ENCODE measurements at regions not wholly inside any gene's neighbourhood (a gene's known extent, or its start where the extent isn't known, plus 50 kb on each side); places are given as distances from the start of the nearest gene placed in this dataset.
A peak's percentile ranks its signal among the peaks of the same experiment; 100 is the strongest.

DNA sequence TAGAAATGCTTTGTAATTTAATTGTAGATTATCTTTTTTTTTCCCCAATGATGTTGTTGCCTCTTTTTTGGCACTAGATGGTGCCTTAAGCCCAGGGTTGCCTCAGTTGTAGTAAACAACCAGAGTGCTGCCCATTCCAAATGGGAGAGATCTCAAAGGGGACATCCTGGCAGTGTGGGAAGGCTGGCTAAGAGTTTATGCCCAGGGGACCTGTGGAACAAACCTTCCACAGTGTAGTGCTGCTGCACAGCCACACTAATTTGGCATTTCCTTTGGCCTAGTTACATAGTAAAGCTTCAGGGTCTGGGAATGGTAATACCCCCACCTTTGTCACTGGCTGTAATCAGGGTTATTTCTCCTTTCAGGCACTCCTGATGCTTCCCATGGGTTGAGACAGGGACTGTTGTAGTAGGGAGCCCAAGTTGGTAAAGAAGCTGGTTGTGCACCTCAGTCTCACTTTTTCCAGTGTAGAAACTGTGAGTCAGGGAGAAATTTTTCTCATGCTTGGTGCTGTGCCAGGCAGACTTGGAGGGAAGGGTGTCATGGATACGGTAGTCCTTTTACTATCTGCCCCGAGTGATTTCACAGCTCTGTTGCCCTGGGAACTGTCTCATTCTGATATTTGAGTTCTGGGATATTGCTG is 177.8 kb upstream of the ECI2 start:
- no peak for DNase-seq

DNA sequence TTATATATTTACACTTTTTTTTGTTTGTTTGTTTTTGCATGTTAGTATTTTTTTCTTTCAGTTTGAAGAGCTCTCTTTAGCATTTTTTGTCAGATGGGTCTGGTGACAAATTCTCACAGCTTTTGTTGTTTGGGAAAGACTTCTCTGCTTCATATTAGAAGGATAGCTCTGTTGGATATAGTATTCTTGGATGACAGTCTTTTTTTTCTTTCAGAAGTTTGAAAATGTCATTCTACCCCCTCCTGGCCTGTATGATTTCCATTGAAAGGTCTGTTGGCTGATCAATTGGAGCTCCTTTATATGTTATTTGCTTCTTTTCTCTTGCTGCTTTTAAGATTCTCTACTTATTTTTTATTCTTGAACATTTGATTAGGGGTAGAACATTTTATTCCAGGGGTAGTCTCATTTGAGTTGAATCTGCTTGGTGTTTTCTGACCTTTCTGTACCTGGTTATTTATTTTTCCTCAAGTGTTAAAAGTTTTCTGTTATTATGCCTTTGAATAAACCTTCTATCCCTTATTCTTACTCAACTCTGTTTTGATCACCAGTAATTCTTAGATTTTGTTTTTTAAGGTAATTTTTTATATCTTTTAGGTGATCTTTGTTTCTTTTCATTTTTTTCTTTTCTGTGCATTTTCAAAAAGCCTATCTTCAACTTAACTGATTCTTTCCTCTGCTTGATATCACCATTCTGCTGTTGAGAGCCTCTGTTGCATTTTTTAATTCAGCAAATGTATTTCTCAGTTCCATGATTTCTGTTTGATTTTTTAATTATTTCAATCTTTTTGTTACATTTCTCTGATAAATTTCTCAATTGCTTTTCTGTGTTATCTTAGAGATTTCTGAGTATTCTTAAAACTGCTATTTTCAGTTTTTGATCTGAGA is 176.8 kb upstream of the ECI2 start:
- DNase-seq: no peak

DNA sequence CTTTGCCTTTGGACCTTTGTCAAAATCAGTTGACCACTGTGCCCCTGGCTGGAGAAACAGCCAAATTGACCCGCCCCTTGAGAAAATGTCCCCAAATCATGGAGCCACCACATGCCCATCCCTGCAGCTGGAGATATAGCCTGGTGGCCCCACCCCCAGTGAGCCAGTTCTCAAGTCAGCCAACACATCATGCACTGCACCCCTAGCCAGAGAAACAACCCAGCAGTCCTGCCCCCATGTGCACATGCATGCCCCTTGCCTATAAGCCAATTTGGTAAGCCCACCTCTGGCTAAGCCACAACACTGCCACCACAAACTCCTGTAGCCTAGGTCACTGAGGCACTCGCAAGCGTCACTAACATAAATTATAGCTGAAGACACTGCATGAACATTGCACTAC is 174.2 kb upstream of the ECI2 start:
- no peak for DNase-seq

DNA sequence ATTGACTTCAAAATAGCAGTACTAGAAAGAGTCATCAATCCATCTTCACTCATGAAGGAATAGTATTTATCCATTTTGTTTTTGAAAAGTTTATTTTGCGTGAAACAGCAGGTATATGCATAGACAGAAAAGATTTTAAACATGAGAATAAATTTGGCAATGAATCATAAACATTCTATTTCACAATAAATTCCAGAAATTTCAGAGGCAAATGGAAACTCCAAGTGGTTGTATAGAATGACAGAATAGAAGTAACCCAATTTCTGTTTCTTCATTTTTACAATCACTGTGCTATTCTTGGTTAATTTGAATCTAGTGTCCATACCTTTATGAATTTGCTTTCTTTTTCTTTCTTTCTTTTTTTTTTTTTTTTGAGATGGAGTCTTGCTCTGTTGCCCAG is 173.0 kb upstream of the ECI2 start:
- DNase-seq: no peak

DNA sequence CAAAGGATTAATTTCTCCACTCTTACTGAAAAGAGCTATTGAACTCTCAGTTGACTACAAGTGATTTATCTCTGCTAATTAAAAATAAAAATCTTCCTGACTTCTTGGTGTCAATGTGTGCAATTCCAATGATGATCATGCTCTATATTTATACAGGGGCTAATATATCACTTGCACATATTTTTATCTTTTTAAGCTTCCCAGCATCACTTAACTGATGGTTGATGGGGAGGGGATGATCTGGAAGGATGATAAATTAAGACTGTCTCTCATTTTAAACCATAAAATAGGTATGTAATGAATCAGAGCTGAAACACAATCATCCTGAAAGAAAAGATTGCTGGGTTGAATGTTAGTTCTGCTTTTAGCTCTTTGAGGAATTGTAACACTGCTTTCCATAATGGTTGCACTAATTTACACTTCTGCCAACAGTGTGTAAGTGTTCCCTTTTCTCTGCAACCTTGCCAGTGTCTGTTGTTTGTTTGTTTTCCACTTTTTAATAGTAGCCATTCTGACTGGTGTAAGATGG is 169.6 kb upstream of the ECI2 start:
- DNase-seq: no peak

DNA sequence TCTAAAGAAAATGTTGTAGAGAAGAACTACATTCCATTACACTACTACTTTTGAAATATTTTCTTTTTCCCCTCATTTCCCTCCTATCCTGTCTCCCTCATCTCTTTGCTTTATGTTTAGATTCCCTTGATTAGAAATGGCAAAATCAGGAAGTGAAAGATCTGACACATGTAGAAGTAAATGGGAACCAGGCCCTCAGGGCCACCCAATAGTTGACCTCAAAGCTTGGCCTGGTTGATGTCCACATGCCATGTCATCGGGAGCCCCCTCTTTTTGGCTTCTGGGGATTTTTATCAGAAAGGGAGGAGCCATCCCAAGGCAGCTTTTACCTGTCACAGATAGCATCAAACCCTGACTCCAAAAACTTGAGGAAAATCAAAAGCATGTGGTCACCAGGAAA is 168.3 kb upstream of the ECI2 start:
- no peak for DNase-seq

DNA sequence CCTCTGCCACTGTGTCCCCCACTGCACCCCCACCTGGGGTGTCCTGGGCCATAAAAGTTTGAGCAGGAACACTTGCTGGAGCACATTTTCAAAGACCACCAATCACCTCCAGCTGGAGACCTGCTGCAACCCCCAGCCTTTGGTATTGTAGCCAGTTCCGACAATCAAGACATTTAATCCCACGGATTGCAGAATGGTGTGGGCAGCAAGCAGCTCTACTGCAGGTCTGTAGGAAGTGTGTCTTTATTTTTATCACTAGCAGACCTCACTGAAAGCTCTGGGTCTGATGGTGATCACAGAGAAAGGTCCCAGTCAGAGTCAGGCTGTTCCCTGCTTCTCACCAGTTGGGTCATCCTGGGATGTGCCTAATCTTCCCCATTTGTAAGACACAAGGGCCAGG is 167.1 kb upstream of the ECI2 start:
- no peak for DNase-seq

DNA sequence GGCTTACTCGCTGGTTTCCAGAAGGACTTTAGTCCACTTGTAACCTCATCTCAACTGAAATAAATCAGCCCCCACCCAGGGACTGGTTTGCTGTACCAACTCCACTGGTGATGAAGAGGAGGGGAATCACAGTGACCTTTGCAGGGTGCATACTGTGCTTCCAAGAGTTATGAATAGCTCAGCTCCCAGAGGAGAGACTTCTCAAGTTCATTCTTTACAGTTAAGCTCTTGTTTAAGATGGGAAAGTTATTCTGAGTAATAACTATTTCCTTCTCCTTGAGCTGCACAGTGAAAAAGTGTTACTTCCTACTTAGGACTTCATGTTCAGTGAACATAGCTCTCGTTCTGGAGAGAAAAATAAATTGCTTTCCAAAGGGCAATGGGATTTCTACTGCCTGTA is 166.5 kb upstream of the ECI2 start:
- no peak for DNase-seq

DNA sequence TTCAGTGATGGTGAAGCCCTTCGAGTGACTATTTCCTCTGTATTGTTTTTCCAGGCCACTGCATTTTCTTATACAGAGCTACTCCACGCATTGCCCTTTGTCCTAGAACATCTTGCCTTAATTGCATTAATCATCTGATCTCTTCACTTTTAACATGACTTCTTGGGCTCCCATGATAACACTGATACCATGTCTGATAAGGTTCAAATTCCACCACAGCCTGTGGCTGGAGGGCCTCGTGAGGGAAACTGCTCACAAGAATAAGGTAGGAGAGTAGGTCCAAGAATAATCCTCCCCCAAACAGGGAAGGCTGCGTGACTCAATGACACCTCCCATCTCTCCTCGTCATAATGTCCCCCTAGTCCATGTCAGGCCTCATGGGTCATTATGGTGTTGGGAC is 165.5 kb upstream of the ECI2 start:
- no peak for DNase-seq

DNA sequence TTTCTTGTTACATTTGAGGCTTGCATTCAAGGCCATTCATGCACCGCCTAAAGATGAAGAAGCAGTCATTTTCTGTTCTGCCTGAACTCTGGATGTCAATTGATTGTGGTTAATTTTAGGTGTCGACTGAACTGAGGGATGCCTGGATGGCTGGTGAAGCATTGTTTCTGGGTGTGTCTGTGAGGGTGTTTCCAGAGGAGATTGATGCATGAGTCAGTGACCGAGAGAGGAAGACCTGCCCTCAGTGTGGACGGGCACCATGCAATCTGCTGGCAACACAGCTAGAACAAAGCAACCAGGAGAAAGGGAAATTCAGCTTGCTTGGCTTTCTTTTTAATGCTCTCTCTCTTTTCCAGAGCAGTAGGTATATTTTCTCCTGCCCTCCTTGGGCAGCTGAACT is 164.1 kb upstream of the ECI2 start:
- DNase-seq: no peak

DNA sequence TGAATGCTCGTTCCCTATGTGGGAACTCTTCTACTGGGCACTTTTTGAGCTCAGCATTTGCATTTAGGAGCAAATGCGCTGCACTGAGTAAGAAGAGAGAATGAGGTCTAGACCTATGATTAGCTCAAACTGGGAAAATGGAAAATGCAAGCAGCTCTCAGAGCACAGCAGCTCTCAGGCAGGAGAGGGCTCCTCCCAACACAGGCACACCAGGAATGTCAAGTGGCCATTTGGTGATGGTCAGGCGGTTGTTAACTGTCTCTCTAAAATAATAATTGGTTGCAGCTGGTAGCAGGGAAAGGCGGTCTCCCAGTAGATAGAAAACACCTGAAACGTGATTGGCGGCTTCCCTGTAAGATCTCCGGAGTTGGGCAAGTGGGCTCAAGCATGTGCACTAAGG is 162.0 kb upstream of the ECI2 start:
- DNase-seq: no peak

DNA sequence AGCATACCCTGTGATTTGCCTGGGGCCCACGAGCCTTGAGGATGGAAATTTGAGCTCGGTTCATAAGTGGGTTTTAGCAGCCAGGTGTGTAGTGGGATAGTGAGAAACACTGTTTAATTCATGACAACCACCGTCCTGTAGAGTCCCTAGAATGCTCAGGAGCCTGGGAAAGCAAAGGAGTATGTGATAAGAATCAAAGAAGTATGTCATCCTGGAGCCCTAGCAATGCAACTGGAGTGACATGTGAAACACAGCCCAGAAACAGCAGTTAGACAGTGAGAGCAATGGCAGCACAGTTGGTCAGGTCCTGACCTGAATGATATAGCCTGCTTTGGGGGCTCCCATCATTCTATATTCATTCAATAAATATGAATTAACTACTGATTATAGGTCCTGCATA is 161.2 kb upstream of the ECI2 start:
- no peak for DNase-seq

DNA sequence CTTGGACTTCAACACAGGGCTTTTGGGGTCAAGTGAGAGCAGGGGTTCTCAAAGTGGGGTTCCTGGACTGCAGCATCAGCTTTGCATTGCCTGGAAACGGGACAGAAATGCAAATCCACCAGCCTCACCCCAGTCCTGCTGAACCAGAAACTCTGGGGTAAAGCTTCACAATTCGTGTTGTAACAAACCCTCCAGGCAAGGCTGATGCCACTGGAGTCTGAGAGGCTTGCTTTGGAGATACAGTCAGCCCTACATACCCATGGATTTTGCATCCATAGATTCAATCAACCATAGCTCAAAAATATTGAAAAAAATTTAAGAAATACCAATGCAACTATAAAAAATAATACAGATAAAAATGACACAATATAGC is 160.4 kb upstream of the ECI2 start:
- DNase-seq: no peak

DNA sequence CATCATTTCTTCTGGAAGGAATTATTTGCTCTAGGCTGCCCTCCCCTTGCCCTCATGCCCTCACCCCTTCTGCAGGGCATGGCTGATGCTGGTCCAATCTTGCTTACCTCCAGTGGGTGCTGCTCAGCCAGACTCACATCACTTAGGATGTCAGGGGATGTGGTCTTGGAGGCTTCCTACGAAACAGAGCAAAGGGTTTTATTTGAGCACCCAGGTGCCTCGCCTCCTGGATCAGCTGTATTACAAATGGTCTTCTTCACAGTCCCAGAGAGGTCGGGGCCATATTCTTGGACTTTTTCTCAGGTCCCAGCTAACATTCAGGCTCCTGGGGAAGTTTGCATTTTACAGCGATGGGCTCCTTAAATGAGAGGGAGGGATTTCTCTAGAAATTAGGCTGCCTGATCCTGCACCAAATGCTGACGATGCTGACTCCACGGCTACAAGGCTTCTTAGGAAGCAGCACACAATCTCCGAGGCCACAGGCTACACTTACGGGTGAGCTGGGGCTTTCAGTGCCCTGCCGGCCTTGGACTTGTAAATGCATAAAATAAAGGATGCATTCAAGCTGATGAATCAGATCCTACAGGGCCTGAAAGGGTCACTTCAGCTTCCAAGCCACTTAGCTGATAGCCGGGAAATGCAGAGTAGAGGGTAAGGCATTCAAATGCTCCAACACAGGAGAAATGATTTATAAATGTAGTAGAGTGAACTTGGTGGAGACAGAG is 159.8 kb upstream of the ECI2 start:
- DNase-seq: no peak

DNA sequence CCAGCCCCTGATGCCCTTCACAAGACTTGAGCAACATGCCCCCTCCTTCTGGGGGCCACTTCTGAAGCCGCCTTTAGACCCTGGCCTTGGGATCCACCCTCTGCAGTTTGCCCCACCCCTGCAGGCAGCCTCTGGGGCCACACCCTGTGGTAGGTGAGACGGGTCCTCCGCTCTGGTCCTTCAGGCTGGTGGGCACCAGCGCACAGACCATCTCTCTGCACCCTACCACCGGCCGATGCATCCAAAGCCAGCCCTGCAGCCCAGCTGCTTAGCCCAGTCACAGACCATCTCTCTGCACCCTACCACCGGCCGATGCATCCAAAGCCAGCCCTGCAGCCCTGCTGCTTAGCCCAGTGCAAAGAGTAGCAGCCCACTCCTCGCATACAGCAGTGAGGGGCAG is 159.3 kb upstream of the ECI2 start:
- no peak for DNase-seq

DNA sequence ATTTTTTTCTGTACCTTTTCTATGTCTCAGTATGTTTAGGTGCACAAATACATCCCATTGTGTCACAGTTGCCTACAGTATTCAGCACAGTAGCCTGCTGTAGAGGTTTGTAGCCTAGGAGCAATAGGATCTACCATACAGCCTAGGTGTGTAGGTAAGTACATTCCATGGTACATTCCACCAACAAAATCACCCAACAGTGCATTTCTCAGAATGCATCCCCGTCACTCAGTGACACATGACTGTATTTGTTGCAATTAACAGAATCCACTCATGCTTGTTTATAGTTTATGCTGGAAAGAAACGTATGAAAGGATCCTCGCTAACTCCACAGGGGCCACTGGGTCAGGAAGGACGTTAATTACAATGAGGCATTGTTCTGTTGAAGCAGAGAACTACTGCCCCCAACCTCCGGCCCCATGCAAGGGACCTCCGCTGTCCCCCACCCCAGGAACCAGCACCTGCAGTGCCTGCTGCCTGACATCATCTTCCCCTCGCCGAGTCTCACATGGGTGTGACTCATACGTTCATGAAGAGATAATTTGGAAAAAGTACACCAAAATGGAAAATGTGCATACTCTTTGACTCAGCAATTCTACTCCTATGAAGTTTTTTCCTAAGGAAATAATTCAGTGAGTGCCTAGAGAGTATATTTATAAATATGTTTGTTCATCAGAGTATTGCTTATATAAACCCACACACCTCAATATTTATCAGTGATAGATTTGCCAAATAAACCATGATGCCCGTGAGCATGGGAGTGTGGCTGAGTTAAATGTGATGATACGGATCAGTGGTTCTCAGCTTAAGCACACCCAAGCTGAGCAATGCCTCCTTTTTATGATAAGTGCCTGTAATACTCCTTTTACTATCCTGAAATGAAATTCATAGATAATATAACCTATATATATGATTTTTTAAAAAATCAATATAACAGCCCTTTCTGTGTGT is 156.4 kb upstream of the ECI2 start:
- DNase-seq: no peak

DNA sequence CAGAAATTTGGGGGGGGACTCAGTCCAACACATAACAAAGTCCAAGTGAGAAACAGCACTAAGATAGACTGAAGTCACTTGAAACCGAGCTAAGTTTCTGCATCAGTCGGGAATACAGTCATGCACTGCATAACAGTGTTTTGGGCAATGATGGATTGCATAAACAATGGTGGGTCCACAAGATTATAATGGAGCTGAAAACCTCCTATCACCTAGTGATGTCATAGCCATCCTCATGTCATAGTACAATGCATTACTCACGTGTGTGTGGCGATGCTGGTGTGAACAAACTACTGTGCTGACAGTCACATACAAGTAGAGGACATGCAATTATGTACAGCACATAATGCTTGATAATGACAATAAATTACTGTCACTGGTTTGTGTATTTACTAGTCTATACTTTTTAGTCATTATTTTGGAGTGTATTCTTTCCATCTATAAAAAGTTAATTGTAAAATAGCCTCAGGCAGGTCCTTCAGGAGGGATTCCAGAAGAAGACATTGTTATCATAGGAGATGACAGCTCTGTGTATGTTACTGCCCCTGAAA is 154.5 kb upstream of the ECI2 start:
- DNase-seq: no peak

DNA sequence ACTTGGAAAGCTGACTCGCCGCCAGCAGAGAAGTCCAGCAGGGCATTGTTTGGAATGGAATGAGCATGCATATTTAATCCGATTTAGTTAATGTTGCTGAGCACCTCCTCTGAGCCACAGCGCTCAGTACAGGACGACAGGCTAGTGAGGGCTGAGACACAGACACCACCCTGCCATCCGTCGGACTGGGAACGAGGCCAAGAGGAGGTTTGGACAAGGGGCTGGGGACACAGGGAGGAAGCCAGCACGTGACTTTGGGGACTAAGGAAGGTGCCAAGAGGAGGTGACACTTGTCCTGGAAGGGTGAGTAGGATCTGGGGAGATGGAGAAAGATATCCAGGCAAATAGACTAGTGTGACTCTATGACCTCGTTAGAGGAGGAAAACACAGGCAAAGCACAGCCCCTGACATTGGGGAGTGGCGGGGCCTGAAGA is 152.5 kb upstream of the ECI2 start:
- no peak for DNase-seq

DNA sequence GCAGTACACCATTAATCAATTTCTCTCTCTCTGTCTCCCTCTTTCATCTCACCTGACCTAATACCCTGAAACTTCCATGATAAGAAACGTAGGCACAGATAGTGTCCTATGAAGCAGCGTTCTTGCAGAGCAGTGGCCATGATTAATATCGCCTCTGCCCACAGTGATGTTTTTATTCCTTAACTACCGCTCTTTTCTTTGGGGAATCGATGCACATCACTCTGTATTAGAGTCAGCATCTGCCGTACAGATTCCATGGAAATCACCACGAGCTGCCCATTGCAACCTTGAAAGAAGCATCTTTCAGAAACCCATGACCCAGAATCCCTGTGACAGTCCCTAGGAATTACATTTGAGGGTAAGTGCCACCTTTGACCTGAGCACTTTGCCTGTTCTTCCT is 152.0 kb upstream of the ECI2 start:
- DNase-seq: no peak

DNA sequence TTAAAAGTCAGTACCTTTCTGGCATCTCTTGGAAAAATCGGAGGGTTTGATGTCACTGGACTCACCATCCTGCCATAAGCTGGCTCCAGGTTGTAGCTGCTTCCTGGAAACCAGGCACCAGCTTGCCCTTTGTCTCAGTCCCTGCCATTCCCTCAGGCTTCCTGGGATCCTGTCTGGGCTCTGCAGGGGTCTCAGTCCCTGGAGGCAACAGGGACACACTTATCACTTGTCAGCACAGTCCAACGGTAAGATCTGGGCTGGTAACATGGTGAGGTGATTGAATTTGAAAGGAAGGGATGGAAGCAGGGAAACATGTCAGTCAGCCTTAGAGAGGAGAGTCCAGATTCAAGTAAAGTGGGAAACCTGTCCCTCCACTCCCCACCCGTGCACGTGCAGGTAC is 147.6 kb upstream of the ECI2 start:
- DNase-seq: no peak

DNA sequence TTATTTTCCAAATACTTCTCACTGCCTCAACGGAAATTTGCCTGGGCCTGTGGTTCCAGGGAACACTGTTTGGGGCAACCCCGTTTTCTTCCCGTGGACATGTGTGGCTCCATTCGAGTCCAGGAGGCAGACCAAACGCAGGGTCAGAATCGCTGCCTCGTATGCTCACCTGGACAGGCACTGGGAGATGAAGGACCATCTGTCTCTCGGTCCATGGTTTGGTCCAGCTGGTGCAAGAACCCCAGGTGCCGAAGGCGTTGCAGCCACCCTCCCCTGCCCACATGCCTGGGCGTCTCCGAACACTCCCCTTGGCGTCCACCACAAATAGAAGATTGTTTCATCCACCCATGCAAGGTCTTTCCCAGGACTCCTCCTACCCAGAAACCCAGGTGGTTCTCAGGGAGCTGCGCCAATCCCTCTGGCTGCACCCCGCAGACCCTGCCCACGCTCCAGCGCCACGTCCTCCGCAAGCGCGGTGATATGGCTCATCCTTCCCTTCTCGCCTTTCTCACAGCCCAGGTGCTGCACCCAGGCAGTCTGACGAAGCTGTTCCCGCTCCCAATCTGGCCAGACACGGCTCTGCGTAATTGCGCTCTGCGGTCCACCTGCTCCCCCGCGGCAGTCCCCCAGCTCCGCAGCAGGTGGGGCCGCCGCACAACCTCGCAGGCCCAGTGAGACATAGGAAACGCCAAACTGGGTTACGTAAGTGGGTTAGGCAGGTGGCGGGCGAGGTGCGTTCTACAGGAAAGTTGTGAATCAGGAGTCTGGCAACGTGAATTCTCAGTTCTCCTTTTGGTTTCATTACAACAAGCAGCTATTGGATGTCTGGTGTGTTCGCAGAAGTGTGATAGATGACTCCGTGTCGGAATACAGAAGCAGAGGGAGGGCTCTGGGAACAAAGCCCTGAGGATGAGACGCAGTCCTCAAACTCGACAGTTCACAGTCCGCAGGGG is 146.2 kb upstream of the ECI2 start:
- peak; percentile 62 for DNase-seq

All from femur (tissue), 1 donor.